ENCODE measurements at regions not wholly inside any gene's neighbourhood (a gene's known extent, or its start where the extent isn't known, plus 50 kb on each side); places are given as distances from the start of the nearest gene placed in this dataset.

DNA sequence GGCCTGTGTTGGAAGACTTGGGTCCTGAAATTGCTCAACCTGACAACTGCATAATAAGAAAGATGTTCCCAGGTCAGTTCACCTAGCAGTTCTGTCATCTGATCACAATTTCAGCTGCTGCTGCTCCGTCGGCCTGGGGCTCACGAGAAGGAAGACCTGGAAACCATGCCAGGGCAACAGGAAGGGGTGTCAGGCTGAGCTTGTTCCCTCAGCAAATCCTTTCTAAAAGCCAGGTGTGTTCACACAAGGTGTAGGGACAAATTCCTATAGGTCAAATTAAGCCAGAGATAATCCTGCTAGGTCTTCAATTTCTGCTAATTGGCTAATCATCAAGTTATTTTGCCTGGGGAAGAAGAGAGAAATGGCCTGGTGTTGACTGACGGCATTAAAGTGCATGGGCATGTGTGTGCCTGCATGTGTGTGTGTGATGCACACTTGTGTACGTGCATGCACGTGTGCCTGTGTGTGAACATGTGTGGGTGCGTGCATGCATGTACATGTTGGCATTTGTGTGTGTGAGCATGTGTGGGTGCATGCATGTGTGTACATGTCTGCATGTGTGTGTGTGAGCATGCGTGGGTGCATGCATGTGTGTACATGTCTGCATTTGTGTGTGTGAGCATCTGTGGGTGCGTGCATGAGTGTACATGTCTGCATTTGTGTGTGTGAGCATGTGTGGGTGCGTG lies 178.6 kb downstream of the TMEM18 start:
- Histone ChIP-seq H3K27ac (no peak overlapping the region), H3K4me3 (no peak overlapping the region), H3K4me1 (no peaks in the 10 kb centered on the region), H3K36me3 (no peaks in the 10 kb centered on the region), H3K9me3 (no peaks in the 10 kb centered on the region), H3K27me3 (no peaks in the 10 kb centered on the region)
- DNase-seq, result no peak
- intact Hi-C loops (cut with DNase I; ENCODE audit: low total_unique reads), result no loop called here
- TF ChIP-seq POLR2A (IDR thresholded peaks at IDR 0.05), result no peak
- TF ChIP-seq, protein P1, sequence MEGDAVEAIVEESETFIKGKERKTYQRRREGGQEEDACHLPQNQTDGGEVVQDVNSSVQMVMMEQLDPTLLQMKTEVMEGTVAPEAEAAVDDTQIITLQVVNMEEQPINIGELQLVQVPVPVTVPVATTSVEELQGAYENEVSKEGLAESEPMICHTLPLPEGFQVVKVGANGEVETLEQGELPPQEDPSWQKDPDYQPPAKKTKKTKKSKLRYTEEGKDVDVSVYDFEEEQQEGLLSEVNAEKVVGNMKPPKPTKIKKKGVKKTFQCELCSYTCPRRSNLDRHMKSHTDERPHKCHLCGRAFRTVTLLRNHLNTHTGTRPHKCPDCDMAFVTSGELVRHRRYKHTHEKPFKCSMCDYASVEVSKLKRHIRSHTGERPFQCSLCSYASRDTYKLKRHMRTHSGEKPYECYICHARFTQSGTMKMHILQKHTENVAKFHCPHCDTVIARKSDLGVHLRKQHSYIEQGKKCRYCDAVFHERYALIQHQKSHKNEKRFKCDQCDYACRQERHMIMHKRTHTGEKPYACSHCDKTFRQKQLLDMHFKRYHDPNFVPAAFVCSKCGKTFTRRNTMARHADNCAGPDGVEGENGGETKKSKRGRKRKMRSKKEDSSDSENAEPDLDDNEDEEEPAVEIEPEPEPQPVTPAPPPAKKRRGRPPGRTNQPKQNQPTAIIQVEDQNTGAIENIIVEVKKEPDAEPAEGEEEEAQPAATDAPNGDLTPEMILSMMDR (IDR thresholded peaks at IDR 0.05), result no peak

DNA sequence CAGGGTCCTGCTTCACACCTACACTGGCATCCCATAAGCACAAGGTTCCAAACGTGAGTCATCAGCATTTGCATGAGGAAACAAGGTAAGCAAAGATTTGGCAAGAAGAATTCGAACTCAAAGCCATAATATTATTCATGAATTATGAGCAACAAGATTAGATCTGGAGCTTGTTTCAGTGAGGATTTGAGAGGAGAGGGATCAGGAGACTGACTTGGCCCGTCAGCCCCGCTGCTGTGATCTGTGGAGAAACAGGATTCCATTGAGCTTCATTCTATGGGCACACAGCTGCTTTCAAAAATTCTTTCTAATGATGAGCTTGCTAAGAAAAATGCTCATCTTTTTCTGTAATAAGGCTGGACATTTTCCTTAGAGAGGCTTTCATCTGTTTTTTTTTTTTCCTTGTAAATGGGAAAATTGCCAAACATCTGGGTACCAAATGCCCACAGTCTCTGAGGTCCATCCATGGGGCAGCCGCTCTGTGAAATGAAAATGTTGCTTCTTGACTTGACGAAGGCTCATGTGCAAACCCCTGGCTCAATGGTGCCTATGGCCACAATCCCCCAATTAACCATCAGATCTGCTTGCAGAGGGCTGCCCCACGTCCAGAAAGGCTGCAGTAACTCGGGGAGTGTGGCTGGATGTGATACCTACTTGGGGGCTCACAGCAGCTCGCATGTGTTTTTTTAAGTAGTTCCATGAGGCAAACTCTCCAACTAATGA lies 179.3 kb downstream of the TMEM18 start:
- intact Hi-C loops (cut with DNase I; ENCODE audit: low total_unique reads), result no loop called here
- no peak for DNase-seq
- no peak for TF ChIP-seq POLR2A (IDR thresholded peaks at IDR 0.05)
- TF ChIP-seq, protein P1 (IDR thresholded peaks at IDR 0.05), result no peak

DNA sequence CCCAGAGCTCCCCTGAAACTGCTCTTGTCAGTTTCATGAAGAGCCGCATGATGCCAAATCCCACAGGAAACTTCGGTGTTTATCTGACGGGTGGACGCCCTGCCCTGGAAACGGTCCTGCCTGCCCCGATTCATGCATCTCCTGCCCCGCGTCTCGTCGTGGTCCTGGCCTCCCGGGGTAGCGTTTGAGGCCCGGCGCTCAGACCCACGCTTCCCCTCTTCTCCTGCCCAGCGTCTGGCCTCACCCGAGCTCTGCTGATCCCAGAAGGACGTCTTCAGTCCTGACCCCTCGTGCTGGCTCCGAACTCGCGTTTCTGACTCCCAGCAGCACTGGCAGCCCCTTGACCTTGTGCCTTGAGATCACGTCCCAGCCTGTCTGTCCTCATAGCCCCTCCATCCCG lies 180.5 kb downstream of the TMEM18 start:
- Histone ChIP-seq H3K36me3 (no peaks in the 10 kb centered on the region), H3K4me3 (no peak overlapping the region), H3K27ac (no peak overlapping the region), H3K27me3 (no peaks in the 10 kb centered on the region), H3K9me3 (no peaks in the 10 kb centered on the region), H3K4me1 (no peaks in the 10 kb centered on the region)
- intact Hi-C loops (cut with DNase I; ENCODE audit: low total_unique reads), result no loop called here
- no peak for DNase-seq
- TF ChIP-seq, protein P1 (IDR thresholded peaks at IDR 0.05), result no peak
- TF ChIP-seq POLR2A (IDR thresholded peaks at IDR 0.05), result no peak

More for the DNA sequence above, 179.3 kb downstream of the TMEM18 start:
- H3K9me3 ChIP-seq, result no peaks in the 10 kb centered on the region
- no peak overlapping the region for H3K27ac ChIP-seq
- H3K36me3 ChIP-seq, result no peaks in the 10 kb centered on the region
- H3K4me1 ChIP-seq, result no peaks in the 10 kb centered on the region
- no peaks in the 10 kb centered on the region for H3K27me3 ChIP-seq
- no peak overlapping the region for H3K4me3 ChIP-seq

DNA sequence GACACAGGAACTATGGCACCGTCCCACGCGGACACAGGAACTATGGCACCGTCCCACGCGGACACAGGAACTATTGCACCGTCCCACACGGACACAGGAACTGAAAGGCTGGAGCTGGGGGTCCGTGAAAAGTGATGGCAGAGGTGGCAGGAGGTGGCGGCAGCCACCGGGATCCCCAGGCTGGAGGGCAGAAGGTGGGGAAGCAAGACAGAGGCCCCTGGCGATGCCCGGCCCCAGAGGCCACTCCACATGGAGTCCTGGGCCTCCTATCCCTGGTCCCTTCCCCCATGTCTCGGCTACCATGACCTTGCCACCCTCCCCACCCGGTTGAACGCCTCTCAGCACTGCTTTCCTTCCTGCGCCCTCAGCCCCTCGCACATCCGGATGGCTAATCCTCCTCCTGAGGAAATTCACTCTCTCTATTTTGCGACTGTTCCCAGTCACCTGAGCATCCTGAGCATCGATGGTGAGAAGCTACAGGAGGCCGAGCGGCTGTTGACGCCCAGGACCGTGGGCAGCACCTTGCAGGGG lies 181.4 kb downstream of the TMEM18 start:
- Histone ChIP-seq H3K4me1 (no peaks in the 10 kb centered on the region), H3K4me3 (no peak overlapping the region), H3K9me3 (no peaks in the 10 kb centered on the region), H3K27ac (no peak overlapping the region), H3K27me3 (no peaks in the 10 kb centered on the region), H3K36me3 (no peaks in the 10 kb centered on the region)
- DNase-seq, result no peak
- no peak for TF ChIP-seq POLR2A (IDR thresholded peaks at IDR 0.05)
- TF ChIP-seq, protein P1 (IDR thresholded peaks at IDR 0.05), result no peak
- intact Hi-C loops (cut with DNase I; ENCODE audit: low total_unique reads), result no loop called here

DNA sequence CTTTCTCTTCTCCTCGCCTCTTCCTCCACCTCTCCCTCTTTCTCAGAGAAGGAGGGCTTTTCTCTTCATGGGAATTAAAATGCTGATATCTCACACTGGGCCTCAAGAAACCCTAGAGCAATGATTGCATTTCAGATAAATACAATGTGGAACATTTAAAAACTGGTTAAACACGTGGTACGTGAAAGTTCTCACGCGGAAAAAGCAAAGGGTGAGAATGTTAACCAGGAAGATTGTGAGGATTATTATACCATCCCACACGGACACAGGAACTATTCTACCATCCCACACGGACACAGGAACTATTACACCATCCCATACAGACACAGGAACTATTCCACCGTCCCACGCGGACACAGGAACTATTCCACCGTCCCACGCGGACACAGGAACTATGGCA lies 182.4 kb downstream of the TMEM18 start:
- intact Hi-C loops (cut with DNase I; ENCODE audit: low total_unique reads), result no loop called here
- H3K27me3 ChIP-seq, result no peaks in the 10 kb centered on the region
- no peak overlapping the region for H3K27ac ChIP-seq
- H3K9me3 ChIP-seq, result no peaks in the 10 kb centered on the region
- H3K36me3 ChIP-seq, result no peaks in the 10 kb centered on the region
- H3K4me1 ChIP-seq, result no peaks in the 10 kb centered on the region
- H3K4me3 ChIP-seq, result no peak overlapping the region
- no peak for DNase-seq
- TF ChIP-seq, protein P1 (IDR thresholded peaks at IDR 0.05), result no peak
- no peak for TF ChIP-seq POLR2A (IDR thresholded peaks at IDR 0.05)
